ENCODE measurements at regions not wholly inside any gene's neighbourhood (a gene's known extent, or its start where the extent isn't known, plus 50 kb on each side); places are given as distances from the start of the nearest gene placed in this dataset.
"Not testable (repeated sequence)": the region's sequence is repeated elsewhere in the genome, so short reads cannot be mapped to it uniquely, and the experiment has no call there.

DNA sequence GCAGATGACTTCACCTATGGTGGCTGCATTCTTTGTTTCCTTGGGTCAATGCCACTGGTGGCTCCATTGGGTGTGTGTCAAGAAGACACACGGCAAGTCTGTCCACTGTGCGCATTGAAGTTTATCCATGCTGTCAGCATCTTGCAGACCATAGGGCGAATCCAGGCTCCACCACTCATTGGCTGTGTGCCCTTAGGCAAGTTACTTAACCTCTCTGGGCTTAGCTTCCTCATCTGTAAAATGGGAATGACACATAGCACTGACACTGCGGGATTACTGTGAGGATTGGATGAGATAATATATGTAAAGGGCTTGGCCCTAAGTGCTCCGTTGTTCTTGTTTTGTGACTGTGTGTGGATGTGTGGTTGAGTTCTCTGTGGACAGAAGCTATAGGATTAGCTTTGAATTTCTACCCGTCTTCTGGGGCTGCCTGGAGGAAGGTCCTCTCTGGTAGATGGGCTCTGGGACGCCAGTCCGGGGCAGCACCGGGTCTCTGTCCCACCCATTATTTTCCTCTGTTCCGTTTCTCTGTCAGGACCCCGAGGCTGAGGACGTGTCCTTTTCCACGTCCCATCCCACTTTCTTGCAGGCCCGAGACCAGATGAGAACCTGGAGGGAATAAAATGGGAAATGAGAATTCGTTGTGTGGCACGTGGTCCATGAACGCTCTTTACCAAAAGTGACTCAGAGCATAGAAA, 178.4 kb downstream of the IRF8 start:
- TF ChIP-seq, protein P1, sequence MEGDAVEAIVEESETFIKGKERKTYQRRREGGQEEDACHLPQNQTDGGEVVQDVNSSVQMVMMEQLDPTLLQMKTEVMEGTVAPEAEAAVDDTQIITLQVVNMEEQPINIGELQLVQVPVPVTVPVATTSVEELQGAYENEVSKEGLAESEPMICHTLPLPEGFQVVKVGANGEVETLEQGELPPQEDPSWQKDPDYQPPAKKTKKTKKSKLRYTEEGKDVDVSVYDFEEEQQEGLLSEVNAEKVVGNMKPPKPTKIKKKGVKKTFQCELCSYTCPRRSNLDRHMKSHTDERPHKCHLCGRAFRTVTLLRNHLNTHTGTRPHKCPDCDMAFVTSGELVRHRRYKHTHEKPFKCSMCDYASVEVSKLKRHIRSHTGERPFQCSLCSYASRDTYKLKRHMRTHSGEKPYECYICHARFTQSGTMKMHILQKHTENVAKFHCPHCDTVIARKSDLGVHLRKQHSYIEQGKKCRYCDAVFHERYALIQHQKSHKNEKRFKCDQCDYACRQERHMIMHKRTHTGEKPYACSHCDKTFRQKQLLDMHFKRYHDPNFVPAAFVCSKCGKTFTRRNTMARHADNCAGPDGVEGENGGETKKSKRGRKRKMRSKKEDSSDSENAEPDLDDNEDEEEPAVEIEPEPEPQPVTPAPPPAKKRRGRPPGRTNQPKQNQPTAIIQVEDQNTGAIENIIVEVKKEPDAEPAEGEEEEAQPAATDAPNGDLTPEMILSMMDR (IDR thresholded peaks at IDR 0.05; ENCODE audit: extremely low read depth, missing control alignments): no peak
- DNase-seq (ENCODE audit: low spot score): no peak

DNA sequence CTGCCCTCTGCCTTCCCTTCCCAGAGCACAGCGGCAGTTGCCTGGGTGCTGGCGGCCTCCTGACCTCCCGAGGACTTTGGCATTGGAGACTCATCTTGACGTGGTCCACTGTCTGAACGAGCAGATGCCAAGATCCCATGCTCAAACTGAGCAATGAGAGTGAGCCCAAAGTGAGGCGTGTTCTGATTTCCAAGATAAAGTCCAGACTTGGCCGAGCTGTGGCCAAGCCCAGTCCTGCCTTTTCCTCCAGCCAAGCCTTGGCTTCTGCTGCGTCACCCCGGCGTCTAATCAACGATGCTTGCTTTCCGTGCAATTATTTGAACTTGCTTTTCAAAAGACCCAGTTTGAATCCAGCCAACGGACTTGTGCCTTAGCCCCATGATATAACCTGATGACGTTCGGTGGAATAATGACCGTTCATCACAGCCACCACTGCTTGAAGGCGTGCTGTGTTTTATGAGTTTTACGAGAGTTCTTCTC, 179.2 kb downstream of the IRF8 start:
- TF ChIP-seq, protein P1 (IDR thresholded peaks at IDR 0.05; ENCODE audit: extremely low read depth, missing control alignments): no peak
- DNase-seq (ENCODE audit: low spot score): no peak

DNA sequence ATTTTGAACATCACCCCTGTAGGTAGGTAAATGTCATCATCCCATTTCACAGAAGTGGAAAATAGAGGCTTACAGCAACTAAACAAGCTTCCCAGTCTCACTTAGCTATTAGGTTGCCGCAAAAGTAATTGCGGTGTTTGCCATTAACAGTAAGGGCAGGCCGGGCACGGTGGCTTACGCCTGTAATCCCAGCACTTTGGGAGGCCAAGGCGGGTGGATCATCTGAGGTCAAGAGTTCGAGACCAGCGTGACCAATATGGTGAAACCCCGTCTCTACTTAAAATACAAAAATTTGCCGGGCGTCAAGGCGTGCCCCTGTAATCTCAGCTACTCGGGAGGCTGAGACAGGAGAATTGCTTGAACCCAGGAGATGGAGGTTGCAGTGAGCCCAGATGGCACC, 179.7 kb downstream of the IRF8 start:
- DNase-seq (ENCODE audit: low spot score): not testable (repeated sequence)

GRCh38 chr16:86079255-86079885, 180.4 kb downstream of the IRF8 start:
- TF ChIP-seq, protein P1 (IDR thresholded peaks at IDR 0.05; ENCODE audit: extremely low read depth, missing control alignments): no peak
- no peak for DNase-seq (ENCODE audit: low spot score)

DNA sequence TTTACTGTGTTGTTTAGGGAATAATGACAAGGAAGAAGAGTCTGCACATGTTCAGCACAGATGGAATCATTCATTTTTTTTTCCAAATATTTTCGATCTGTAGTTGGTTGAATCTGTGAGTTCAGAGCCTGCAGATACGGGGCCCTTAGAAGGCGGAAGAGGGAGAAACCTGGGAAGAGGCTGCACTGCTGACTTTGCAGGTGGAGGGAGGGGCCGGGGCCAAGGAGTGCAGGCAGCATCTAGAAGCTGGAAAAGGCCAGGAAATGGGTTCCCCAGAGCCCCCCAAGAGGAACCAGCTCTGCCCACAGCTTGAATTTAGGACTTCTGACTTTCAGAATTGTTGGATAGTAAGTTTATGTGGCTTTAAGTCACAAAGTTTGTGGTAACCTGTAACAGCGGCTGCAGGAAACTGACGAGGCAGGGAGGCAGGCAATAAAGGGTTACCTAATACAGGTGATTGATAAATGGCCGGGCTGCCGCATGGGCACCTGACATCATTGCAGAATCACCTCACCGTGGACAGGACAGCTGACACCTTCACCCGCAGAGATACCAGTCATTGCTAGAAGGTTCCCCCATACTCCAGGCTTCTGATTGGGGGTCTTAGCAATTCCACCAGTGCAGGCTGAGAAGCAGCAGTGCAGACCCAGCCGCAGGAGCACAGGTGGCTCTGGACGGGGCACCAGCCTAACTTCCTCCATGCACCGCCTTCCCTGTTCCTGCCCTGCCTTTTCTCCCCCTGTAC, 181.3 kb downstream of the IRF8 start:
- TF ChIP-seq, protein P1 (IDR thresholded peaks at IDR 0.05; ENCODE audit: extremely low read depth, missing control alignments): no peak
- DNase-seq (ENCODE audit: low spot score): no peak

GRCh38 chr16:86080982-86081381, 182.0 kb downstream of the IRF8 start:
- no peak for DNase-seq (ENCODE audit: low spot score)
- TF ChIP-seq, protein P1 (IDR thresholded peaks at IDR 0.05; ENCODE audit: extremely low read depth, missing control alignments): no peak

DNA sequence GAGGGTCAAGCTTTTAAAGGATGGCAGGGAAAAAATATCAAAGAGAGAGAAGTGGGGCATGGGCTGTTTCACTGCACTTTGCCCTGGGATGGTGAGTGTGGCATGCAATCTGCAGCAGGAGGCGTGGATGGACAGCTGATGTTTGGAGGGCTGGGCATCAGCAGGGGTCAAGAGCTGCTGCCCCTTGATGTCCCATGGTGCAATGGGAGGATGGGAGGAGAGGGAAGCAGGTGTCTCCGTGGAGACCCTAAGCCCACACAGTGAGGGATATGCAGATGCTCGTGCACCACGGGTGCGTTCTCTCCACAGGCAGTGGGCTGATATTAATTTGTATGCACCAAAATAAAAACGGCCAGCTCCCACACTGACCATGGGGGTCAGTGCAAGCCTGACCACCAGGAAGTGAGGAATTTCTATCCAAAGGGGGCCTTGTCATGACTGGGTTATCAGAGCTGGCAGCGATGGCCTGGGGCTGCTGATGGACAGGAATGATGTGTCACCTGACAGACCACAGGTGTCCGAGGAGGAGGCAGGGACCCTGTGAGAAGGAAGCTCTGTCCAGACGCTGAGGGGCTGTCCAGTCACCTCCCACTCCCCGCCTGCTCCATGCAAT, 183.6 kb downstream of the IRF8 start:
- DNase-seq (ENCODE audit: low spot score): no peak

More for the DNA sequence above, 183.6 kb downstream of the IRF8 start:
- TF ChIP-seq, protein P1 (IDR thresholded peaks at IDR 0.05; ENCODE audit: extremely low read depth, missing control alignments): no peak
